Neuronal stem cell (in vitro differentiated cells): ENCODE measurements at regions not wholly inside any gene's neighbourhood (a gene's known extent, or its start where the extent isn't known, plus 50 kb on each side); places are given as distances from the start of the nearest gene placed in this dataset.
A peak's percentile ranks its signal among the peaks of the same experiment; 100 is the strongest.

ENCODE experiments used
- DNase-seq: peaks from one replicate; pipeline ENCODE4 v3.0.0-alpha.2; 2013; ENCODE audit warnings: low spot score
- H2AFZ ChIP-seq: one replicate; pipeline ENCODE4 v1.6.1; 2013; ENCODE audit warnings: mild to moderate bottlenecking, low read length, inconsistent platforms
- H2AK5ac ChIP-seq: 2 replicates; pipeline ENCODE4 v1.6.1; 2013; ENCODE audit warnings: low read depth, mild to moderate bottlenecking, inconsistent platforms, low read length, moderate library complexity, mixed read lengths
- H2BK120ac ChIP-seq: 2 replicates; pipeline ENCODE4 v1.6.1; 2013; ENCODE audit warnings: low read depth, mild to moderate bottlenecking, inconsistent platforms, low read length, moderate library complexity, mixed read lengths
- H2BK12ac ChIP-seq: one replicate; pipeline ENCODE4 v1.6.1; 2013; ENCODE audit warnings: low read length, inconsistent platforms
- H2BK15ac ChIP-seq: 2 replicates; pipeline ENCODE4 v1.6.1; 2013; ENCODE audit warnings: mild to moderate bottlenecking, low read length, inconsistent platforms, mixed read lengths
- H2BK5ac ChIP-seq: one replicate; pipeline ENCODE4 v1.6.1; 2013; ENCODE audit warnings: inconsistent platforms, mild to moderate bottlenecking, low read length, moderate library complexity
- H3K14ac ChIP-seq: one replicate; pipeline ENCODE4 v1.6.1; 2013; ENCODE audit warnings: low read length, inconsistent platforms
- H3K18ac ChIP-seq: 2 replicates; pipeline ENCODE4 v1.6.1; 2013; ENCODE audit warnings: low read length, inconsistent platforms
- H3K23ac ChIP-seq: 2 replicates; pipeline ENCODE4 v1.6.1; 2013; ENCODE audit warnings: low read depth, mild to moderate bottlenecking, mixed read lengths, low read length, inconsistent platforms; ENCODE audit not compliant: poor library complexity
- H3K27ac ChIP-seq: replicated peaks from 3 replicates; pipeline ENCODE4 v1.5.1; 2013; ENCODE audit warnings: low read length, inconsistent platforms
- H3K27me3 ChIP-seq, 3 experiments: 2 replicates each; pipeline ENCODE4 v1.6.1; 2013; ENCODE audit warnings: low read length in 3 of 3, mild to moderate bottlenecking in 2 of 3, inconsistent platforms in 1 of 3, low read depth in 1 of 3, mixed read lengths in 1 of 3, moderate library complexity in 1 of 3; ENCODE audit not compliant: control insufficient read depth in 3 of 3, insufficient read depth in 3 of 3
- H3K36me3 ChIP-seq, 2 donors: replicated peaks in 1 of 2; 2 replicates each; pipeline ENCODE4 v1.6.1; 2013; ENCODE audit warnings: low read length in 2 of 2; ENCODE audit not compliant: control insufficient read depth in 2 of 2, insufficient read depth in 2 of 2
- H3K4ac ChIP-seq: 2 replicates; pipeline ENCODE4 v1.6.1; 2013; ENCODE audit warnings: inconsistent platforms, mild to moderate bottlenecking, low read length, moderate library complexity
- H3K4me1 ChIP-seq, 2 donors: 1 replicate in 1 of 2; 2 replicates in 1 of 2; pipeline ENCODE4 v1.6.1; 2013; ENCODE audit warnings: low read length in 2 of 2, low read depth in 1 of 2; ENCODE audit not compliant: control insufficient read depth in 2 of 2, insufficient read depth in 1 of 2
- H3K4me2 ChIP-seq: one replicate; pipeline ENCODE4 v1.6.1; 2013; ENCODE audit warnings: mild to moderate bottlenecking, low read length, inconsistent platforms; ENCODE audit not compliant: insufficient read depth, poor library complexity, severe bottlenecking
- H3K4me3 ChIP-seq, 2 donors: 2 replicates each; pipeline ENCODE4 v1.5.1; 2013; ENCODE audit warnings: low read length in 2 of 2, mild to moderate bottlenecking in 2 of 2, inconsistent platforms in 1 of 2, moderate library complexity in 1 of 2
- H3K79me1 ChIP-seq: one replicate; pipeline ENCODE4 v1.6.1; 2013; ENCODE audit warnings: low read depth, mild to moderate bottlenecking, inconsistent platforms, low read length, moderate library complexity
- H3K9ac ChIP-seq: one replicate; pipeline ENCODE4 v1.6.1; 2013; ENCODE audit warnings: mild to moderate bottlenecking, low read depth, low read length, inconsistent platforms; ENCODE audit not compliant: poor library complexity
- H3K9me3 ChIP-seq, 2 donors: replicated peaks in 1 of 2; 2 replicates each; pipeline versions ENCODE3 to v1.6.1; 2013; ENCODE audit warnings: low read length in 2 of 2, mild to moderate bottlenecking in 2 of 2, inconsistent platforms in 1 of 2, low read depth in 1 of 2, mixed read lengths in 1 of 2, moderate library complexity in 1 of 2; ENCODE audit not compliant: control insufficient read depth in 2 of 2, insufficient read depth in 1 of 2
- H4K8ac ChIP-seq: one replicate; pipeline ENCODE4 v1.6.1; 2013; ENCODE audit warnings: low read depth, mild to moderate bottlenecking, inconsistent platforms, low read length, moderate library complexity
- H4K91ac ChIP-seq: one replicate; pipeline ENCODE4 v1.6.1; 2013; ENCODE audit warnings: low read length, low read depth, mild to moderate bottlenecking, inconsistent platforms; ENCODE audit not compliant: poor library complexity
- WGBS, 2 donors: extraction: QIAGEN DNeasy Blood & Tissue Kit; methylation state at CpG; one replicate each; pipeline ENCODE4 v1.1.7; 2013; ENCODE audit warnings: missing lambda C conversion rate in 2 of 2, mixed read lengths in 1 of 2; ENCODE audit not compliant: insufficient read length in 2 of 2, insufficient replicate concordance in 1 of 2; ENCODE audit errors: extremely low coverage in 2 of 2; 5-methylcytosine and 5-hydroxymethylcytosine counted together

- Histone ChIP-seq H3K27me3 (no peaks in the 10 kb centered on the region), H2BK15ac (no peak overlapping the region), H3K4me2 (no peak overlapping the region), H3K4ac (no peak overlapping the region), H2AFZ (no peak overlapping the region), H3K9me3 (no peaks in the 10 kb centered on the region), H3K27ac (no peak overlapping the region), H3K4me3 (no peak overlapping the region), H2AK5ac (no peak overlapping the region), H2BK5ac (no peak overlapping the region), H3K79me1 (no peaks in the 10 kb centered on the region), H3K18ac (no peak overlapping the region), H4K91ac (no peak overlapping the region), H3K4me1 (peaks cover 0 to 3% of the 10 kb centered on the region in 2 donors), H2BK120ac (no peak overlapping the region), H3K9ac (no peak overlapping the region), H2BK12ac (no peak overlapping the region), H3K23ac (no peak overlapping the region), H4K8ac (no peak overlapping the region), H3K36me3 (no peaks in the 10 kb centered on the region), H3K14ac (no peak overlapping the region)
- WGBS, 2 donors, result no CpG with 5 or more reads among the region's 4 CpGs
- no peak for DNase-seq
Observed at GRCh38 chr12:93130366-93131054, 201.4 kb upstream of the EEA1 start.

DNA sequence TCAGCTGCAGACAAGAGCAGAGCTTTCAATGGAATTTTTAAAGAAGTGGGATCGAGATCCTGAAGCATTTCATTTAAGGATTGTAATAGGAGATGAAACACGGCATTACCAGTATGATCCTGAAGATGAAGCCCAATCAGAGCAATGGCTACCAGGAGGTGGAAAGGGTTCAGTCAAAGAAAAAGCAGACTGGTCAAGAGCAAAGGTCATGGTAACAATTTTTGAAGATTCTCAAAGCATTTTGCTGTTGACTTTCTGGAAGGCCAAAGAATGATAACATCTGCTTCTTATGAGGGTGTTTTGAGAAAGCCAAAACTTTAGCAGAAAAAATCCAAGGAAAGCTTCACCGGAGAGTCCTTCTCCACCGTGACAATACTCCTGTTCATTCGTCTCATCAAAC is 204.3 kb upstream of the EEA1 start:
- WGBS, 2 donors, result no CpG with 5 or more reads among the region's 5 CpGs

DNA sequence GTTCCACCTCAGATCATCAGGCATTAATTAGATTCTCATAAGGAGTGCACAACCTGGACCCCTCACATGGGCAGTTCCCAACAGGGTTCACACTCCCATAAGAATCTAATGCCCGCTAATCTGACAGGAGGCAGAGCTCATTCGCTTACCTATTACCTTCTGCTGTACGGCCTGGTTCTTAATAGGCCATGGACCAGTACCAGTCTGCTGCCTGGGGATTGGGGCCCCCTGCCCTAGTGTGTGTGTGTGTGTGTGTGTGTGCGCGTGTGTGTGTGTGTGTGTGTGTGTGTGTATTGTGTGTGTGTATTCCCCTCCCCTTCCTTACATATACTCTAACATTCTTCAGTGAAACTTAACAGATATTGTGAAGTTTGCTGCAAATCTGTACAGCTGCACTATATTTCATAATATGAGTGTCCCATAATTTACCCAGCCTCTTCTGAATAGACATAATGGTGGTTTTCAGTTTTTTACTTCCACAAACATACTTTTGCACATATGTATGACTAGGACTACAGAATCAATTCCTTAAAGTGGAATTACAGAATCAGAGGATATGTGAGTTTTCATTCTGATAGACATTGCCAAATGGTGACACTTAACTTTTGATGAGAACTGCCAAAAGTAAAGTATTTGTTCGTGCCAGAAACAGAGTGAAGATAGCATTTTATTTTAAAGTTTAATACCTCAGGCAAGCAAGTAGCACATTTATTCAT is 205.2 kb upstream of the EEA1 start:
- Histone ChIP-seq H3K23ac (no peak overlapping the region), H3K36me3 (no peaks in the 10 kb centered on the region), H3K4me1 (peaks cover 0 to 3% of the 10 kb centered on the region in 2 donors), H2BK5ac (no peak overlapping the region), H2AFZ (no peak overlapping the region), H3K9ac (peak overlapping the region; percentile 14), H2BK120ac (no peak overlapping the region), H2BK15ac (no peak overlapping the region), H3K4me3 (no peak overlapping the region), H4K91ac (no peak overlapping the region), H3K4me2 (no peak overlapping the region), H2BK12ac (no peak overlapping the region), H3K4ac (no peak overlapping the region), H3K27me3 (no peaks in the 10 kb centered on the region), H4K8ac (no peak overlapping the region), H3K18ac (no peak overlapping the region), H3K79me1 (no peaks in the 10 kb centered on the region), H3K9me3 (no peaks in the 10 kb centered on the region), H3K27ac (no peak overlapping the region), H2AK5ac (no peak overlapping the region), H3K14ac (no peak overlapping the region)
- DNase-seq, result no peak
- no CpG with 5 or more reads among the region's 6 CpGs for WGBS, 2 donors

More for the DNA sequence above, 204.3 kb upstream of the EEA1 start:
- Histone ChIP-seq H2BK5ac (no peak overlapping the region), H3K36me3 (no peaks in the 10 kb centered on the region), H3K4me3 (no peak overlapping the region), H3K4me1 (peaks cover 0 to 3% of the 10 kb centered on the region in 2 donors), H3K27ac (no peak overlapping the region), H4K8ac (no peak overlapping the region), H3K4ac (no peak overlapping the region), H2AK5ac (no peak overlapping the region), H3K23ac (no peak overlapping the region), H2BK120ac (no peak overlapping the region), H3K9ac (no peak overlapping the region), H3K4me2 (no peak overlapping the region), H4K91ac (no peak overlapping the region), H3K27me3 (no peaks in the 10 kb centered on the region), H3K9me3 (no peaks in the 10 kb centered on the region), H3K14ac (no peak overlapping the region), H2BK15ac (no peak overlapping the region), H2AFZ (no peak overlapping the region), H2BK12ac (no peak overlapping the region), H3K18ac (no peak overlapping the region), H3K79me1 (no peaks in the 10 kb centered on the region)
- DNase-seq, result no peak

GRCh38 chr12:93134893-93135285 is 205.8 kb upstream of the EEA1 start:
- Histone ChIP-seq H3K4me2 (no peak overlapping the region), H2BK5ac (no peak overlapping the region), H3K14ac (no peak overlapping the region), H3K4me3 (no peak overlapping the region), H3K9me3 (no peaks in the 10 kb centered on the region), H2BK12ac (no peak overlapping the region), H3K27me3 (no peaks in the 10 kb centered on the region), H3K9ac (no peak overlapping the region), H3K23ac (no peak overlapping the region), H3K18ac (no peak overlapping the region), H2BK120ac (no peak overlapping the region), H3K4ac (no peak overlapping the region), H3K4me1 (peaks cover 0 to 3% of the 10 kb centered on the region in 2 donors), H3K36me3 (no peaks in the 10 kb centered on the region), H3K79me1 (no peaks in the 10 kb centered on the region), H4K8ac (no peak overlapping the region), H2BK15ac (no peak overlapping the region), H2AK5ac (no peak overlapping the region), H2AFZ (no peak overlapping the region), H4K91ac (no peak overlapping the region), H3K27ac (no peak overlapping the region)
- no peak for DNase-seq
- no CpG with 5 or more reads among the region's 3 CpGs for WGBS, 2 donors
